GM03348 (cell line): ENCODE measurements at regions not wholly inside any gene's neighbourhood (a gene's known extent, or its start where the extent isn't known, plus 50 kb on each side); places are given as distances from the start of the nearest gene placed in this dataset.
A peak's percentile ranks its signal among the peaks of the same experiment; 100 is the strongest.
"Not testable (repeated sequence)": the region's sequence is repeated elsewhere in the genome, so short reads cannot be mapped to it uniquely, and the experiment has no call there.

Source experiments
- DNase-seq: peaks from one replicate; pipeline ENCODE4 v3.0.0; 2012; ENCODE audit warnings: low spot score

- no peak for DNase-seq
Measured at GRCh38 chr3:193803288-193803687, 210.3 kb downstream of the OPA1 start.

GRCh38 chr3:193805448-193805847 is 212.4 kb downstream of the OPA1 start:
- no peak for DNase-seq

- no peak for DNase-seq
Measured at GRCh38 chr3:193808317-193808716, 215.3 kb downstream of the OPA1 start.

- no peak for DNase-seq
Measured at GRCh38 chr3:193809106-193809505, 216.1 kb downstream of the OPA1 start.

- DNase-seq = no peak
Measured at GRCh38 chr3:193812078-193812725, 219.2 kb downstream of the OPA1 start.

GRCh38 chr3:193812791-193813500 is 219.9 kb downstream of the OPA1 start:
- DNase-seq = no peak

- no peak for DNase-seq
Measured at GRCh38 chr3:193813501-193813830, 220.5 kb downstream of the OPA1 start.

GRCh38 chr3:193814166-193814892 is 221.3 kb downstream of the OPA1 start:
- DNase-seq = no peak

GRCh38 chr3:193815246-193816027 is 222.4 kb downstream of the OPA1 start:
- DNase-seq = no peak

GRCh38 chr3:193816028-193816395 is 223.0 kb downstream of the OPA1 start:
- DNase-seq = no peak

GRCh38 chr3:193816656-193817311 is 223.8 kb downstream of the OPA1 start:
- DNase-seq = peak; percentile 60

GRCh38 chr3:193819117-193820010 is 226.4 kb downstream of the OPA1 start:
- no peak for DNase-seq

GRCh38 chr3:193821151-193821668 is 228.2 kb downstream of the OPA1 start:
- DNase-seq = no peak

- peak; percentile 43 for DNase-seq
Measured at GRCh38 chr3:193822492-193823212, 229.6 kb downstream of the OPA1 start.

- not testable (repeated sequence) for DNase-seq
Measured at GRCh38 chr3:193823213-193823605, 230.2 kb downstream of the OPA1 start.

GRCh38 chr3:193824365-193824764 is 231.4 kb downstream of the OPA1 start:
- DNase-seq = no peak

GRCh38 chr3:193825617-193826016 is 232.6 kb downstream of the OPA1 start:
- DNase-seq = no peak

- DNase-seq = peak; percentile 43
Measured at GRCh38 chr3:193826159-193826795, 233.3 kb downstream of the OPA1 start.

GRCh38 chr3:193827040-193827669 is 234.1 kb downstream of the OPA1 start:
- no peak for DNase-seq
